H1 (cell line): ENCODE measurements at regions not wholly inside any gene's neighbourhood (a gene's known extent, or its start where the extent isn't known, plus 50 kb on each side); places are given as distances from the start of the nearest gene placed in this dataset.

Experiments
- CTCF ChIA-PET: fragments of 300-600 bp; sonication (Branson Sonifier 250); formaldehyde crosslinking; loops from one replicate; lab custom pipeline; 2021; ENCODE audit not compliant: partially characterized antibody; lab: Charles Lee
- POLR2A ChIA-PET: fragments of 300-600 bp; sonication (Branson Sonifier 250); formaldehyde crosslinking; loops from one replicate; lab custom pipeline; 2021; ENCODE audit warnings: inconsistent platforms; ENCODE audit not compliant: partially characterized antibody; lab: Charles Lee
- DNase-seq, 2 experiments: peaks; one replicate each; pipeline versions ENCODE4 v3.0.0 to v3.0.0-alpha.2; 2010 to 2022; ENCODE audit warnings: low spot score in 2 of 2, low read depth in 1 of 2, mixed read lengths in 1 of 2
- FAIRE-seq: peaks from 2 replicates; lab custom pipeline; 2011; peaks lifted over from hg19 to GRCh38; lab: Jason Lieb, UNC
- H2AFZ ChIP-seq: 2 replicates; pipeline ENCODE4 v1.8.1; 2012; ENCODE audit warnings: low read length, inconsistent platforms
- H2AK5ac ChIP-seq: 2 replicates; pipeline ENCODE4 v1.6.1; 2013; ENCODE audit warnings: low read depth, low read length
- H2BK120ac ChIP-seq: replicated peaks from 2 replicates; pipeline ENCODE3; 2013; ENCODE audit warnings: low read depth, low read length, inconsistent platforms
- H2BK12ac ChIP-seq: 2 replicates; pipeline ENCODE4 v1.6.1; 2013; ENCODE audit warnings: low read depth, low read length
- H2BK15ac ChIP-seq: 2 replicates; pipeline ENCODE4 v1.6.1; 2013; ENCODE audit warnings: low read length
- H2BK20ac ChIP-seq: 2 replicates; pipeline ENCODE4 v1.6.1; 2013; ENCODE audit warnings: low read length
- H2BK5ac ChIP-seq: 2 replicates; pipeline ENCODE4 v1.6.1; 2013; ENCODE audit warnings: low read depth, low read length
- H3K14ac ChIP-seq: 2 replicates; pipeline ENCODE4 v1.6.1; 2013; ENCODE audit warnings: inconsistent platforms; ENCODE audit not compliant: insufficient read length
- H3K18ac ChIP-seq: 2 replicates; pipeline ENCODE4 v1.6.1; 2013; ENCODE audit warnings: low read length; ENCODE audit errors: extremely low read depth
- H3K23ac ChIP-seq: 2 replicates; pipeline ENCODE4 v1.6.1; 2013; ENCODE audit warnings: inconsistent platforms; ENCODE audit not compliant: insufficient read length
- H3K23me2 ChIP-seq: 2 replicates; pipeline ENCODE4 v1.6.1; 2013; ENCODE audit warnings: low read depth, low read length
- H3K27ac ChIP-seq: 2 replicates; pipeline ENCODE4 v1.6.1; 2011; ENCODE audit warnings: low read depth, low read length, inconsistent platforms
- H3K27me3 ChIP-seq, 4 experiments: replicated peaks in 1 of 4; 1 replicate in 1 of 4; 2 replicates in 3 of 4; pipeline versions ENCODE4 v1.6.1 to v1.8.1; 2011 to 2013; ENCODE audit warnings: low read length in 3 of 4, mild to moderate bottlenecking in 3 of 4, inconsistent platforms in 2 of 4, mixed read lengths in 2 of 4, moderate library complexity in 1 of 4; ENCODE audit not compliant: control insufficient read depth in 3 of 4, insufficient read depth in 3 of 4; ENCODE audit errors: extremely low read depth in 1 of 4
- H3K36me3 ChIP-seq, 4 experiments: 2 replicates each; pipeline versions ENCODE4 v1.6.1 to v1.8.1; 2011 to 2013; ENCODE audit warnings: mild to moderate bottlenecking in 4 of 4, low read length in 3 of 4, moderate library complexity in 2 of 4, control low read depth in 1 of 4, inconsistent platforms in 1 of 4; ENCODE audit not compliant: insufficient read depth in 4 of 4, control insufficient read depth in 2 of 4
- H3K4ac ChIP-seq: replicated peaks from 2 replicates; pipeline ENCODE3; 2013; ENCODE audit warnings: low read length, low read depth, mixed read lengths, inconsistent platforms; ENCODE audit not compliant: insufficient read length
- H3K4me1 ChIP-seq, 4 experiments: replicated peaks in 1 of 4; 1 replicate in 1 of 4; 2 replicates in 3 of 4; pipeline versions ENCODE4 v1.6.1 to v1.8.1; 2011 to 2013; ENCODE audit warnings: low read length in 3 of 4, inconsistent platforms in 2 of 4, mixed read lengths in 1 of 4; ENCODE audit not compliant: insufficient read depth in 4 of 4, control insufficient read depth in 3 of 4
- H3K4me2 ChIP-seq, 2 experiments: 2 replicates each; pipeline versions ENCODE4 v1.6.1 to v1.8.1; 2011 to 2013; ENCODE audit warnings: low read depth in 2 of 2, low read length in 2 of 2, control low read depth in 1 of 2, inconsistent platforms in 1 of 2, mild to moderate bottlenecking in 1 of 2; ENCODE audit not compliant: insufficient read depth in 1 of 2
- H3K4me3 ChIP-seq, 4 experiments: fragments of 200-600, 300-600 bp in 1 of 4; sonication (generic), shearing (Covaris generic), sonication (Bioruptor Twin) in 1 of 4; 2 replicates each; pipeline versions ENCODE4 v1.5.1 to v1.8.1; 2011 to 2016; ENCODE audit warnings: low read length in 4 of 4, low read depth in 3 of 4, control low read depth in 2 of 4, inconsistent platforms in 2 of 4, mild to moderate bottlenecking in 2 of 4, mixed read lengths in 1 of 4, moderate library complexity in 1 of 4; ENCODE audit not compliant: insufficient read depth in 2 of 4; ENCODE audit errors: extremely low read depth in 1 of 4
- H3K56ac ChIP-seq: replicated peaks from 2 replicates; pipeline ENCODE3; 2013; ENCODE audit warnings: low read depth, mild to moderate bottlenecking, mixed read lengths, low read length, inconsistent platforms; ENCODE audit not compliant: insufficient read length
- H3K79me1 ChIP-seq: 2 replicates; pipeline ENCODE4 v1.6.1; 2013; ENCODE audit warnings: low read depth, low read length, control low read depth
- H3K79me2 ChIP-seq, 2 experiments: 2 replicates each; pipeline versions ENCODE4 v1.6.1 to v1.8.1; 2012 to 2013; ENCODE audit warnings: low read length in 2 of 2, mild to moderate bottlenecking in 2 of 2, inconsistent platforms in 1 of 2; ENCODE audit not compliant: insufficient read depth in 2 of 2, control insufficient read depth in 1 of 2
- H3K9ac ChIP-seq, 4 experiments: replicated peaks in 1 of 4; 1 replicate in 1 of 4; 2 replicates in 3 of 4; pipeline versions ENCODE4 v1.6.1 to v1.8.1; 2011 to 2013; ENCODE audit warnings: low read depth in 3 of 4, low read length in 3 of 4, control low read depth in 2 of 4, mild to moderate bottlenecking in 2 of 4, moderate library complexity in 2 of 4, inconsistent platforms in 1 of 4; ENCODE audit errors: extremely low read depth in 1 of 4
- H3K9me3 ChIP-seq, 2 experiments: 2 replicates each; pipeline versions ENCODE4 v1.6.1 to v1.8.1; 2012 to 2013; ENCODE audit warnings: mild to moderate bottlenecking in 2 of 2, moderate library complexity in 2 of 2, control low read depth in 1 of 2, inconsistent platforms in 1 of 2, low read depth in 1 of 2, low read length in 1 of 2, mixed read lengths in 1 of 2; ENCODE audit not compliant: insufficient read depth in 2 of 2
- H4K20me1 ChIP-seq, 2 experiments: replicated peaks in 1 of 2; 2 replicates each; pipeline versions ENCODE3 to v1.8.1; 2011 to 2013; ENCODE audit warnings: inconsistent platforms in 2 of 2, low read length in 2 of 2, mild to moderate bottlenecking in 1 of 2; ENCODE audit not compliant: insufficient read depth in 2 of 2, control insufficient read depth in 1 of 2
- H4K5ac ChIP-seq: 2 replicates; pipeline ENCODE4 v1.6.1; 2013; ENCODE audit warnings: low read length, low read depth, mixed read lengths, inconsistent platforms; ENCODE audit not compliant: insufficient read length
- H4K8ac ChIP-seq: 2 replicates; pipeline ENCODE4 v1.8.0; 2013; ENCODE audit warnings: mild to moderate bottlenecking, moderate library complexity, low read length, inconsistent platforms; ENCODE audit not compliant: insufficient read depth; ENCODE audit errors: extremely low read depth
- H4K91ac ChIP-seq: replicated peaks from 2 replicates; pipeline ENCODE3; 2013; ENCODE audit warnings: low read length, mixed read lengths, inconsistent platforms; ENCODE audit not compliant: insufficient read length
- E2F6 ChIP-seq: IDR thresholded peaks from 2 replicates; pipeline ENCODE4 v1.6.1; 2012; ENCODE audit warnings: inconsistent platforms
- WGBS, 2 experiments: shearing (Covaris generic) in 1 of 2; methylation state at CpG; one replicate each; pipeline versions ENCODE4 v1.1.6 to v1.1.7; 2013 to 2015; ENCODE audit warnings: low lambda C conversion rate in 2 of 2, mixed read lengths in 2 of 2, inconsistent platforms in 1 of 2, low coverage in 1 of 2, missing lambda C conversion rate in 1 of 2; ENCODE audit not compliant: insufficient replicate concordance in 2 of 2, insufficient coverage in 1 of 2, insufficient read length in 1 of 2; ENCODE audit errors: extremely low coverage in 1 of 2, missing lambda C conversion rate in 1 of 2; 5-methylcytosine and 5-hydroxymethylcytosine counted together

- H2BK12ac ChIP-seq = no peak overlapping the region
- H3K79me1 ChIP-seq = no peaks in the 10 kb centered on the region
- no peak overlapping the region for H3K9ac ChIP-seq
- no peak overlapping the region for H2BK20ac ChIP-seq
- no peak overlapping the region for H3K14ac ChIP-seq
- CTCF ChIA-PET = interaction anchor here (1.2 to 12.1 kb wide), 2 partner anchors 14 to 17 kb away, joined by 5 to 91 read pairs; no protein-coding TSS in a partner anchor
- no peaks in the 10 kb centered on the region for H4K20me1 ChIP-seq
- no peaks in the 10 kb centered on the region for H3K36me3 ChIP-seq
- H3K9me3 ChIP-seq = no peaks in the 10 kb centered on the region
- no peak overlapping the region for H2BK15ac ChIP-seq
- no peak overlapping the region for H4K8ac ChIP-seq
- no peak overlapping the region for H3K23ac ChIP-seq
- no peaks in the 10 kb centered on the region for H3K79me2 ChIP-seq
- no peaks in the 10 kb centered on the region; the same call in 1 of the 2 replicates for H3K23me2 ChIP-seq
- no peak overlapping the region for H3K4me2 ChIP-seq
- H2BK120ac ChIP-seq = no peak overlapping the region
- H2AK5ac ChIP-seq = no peak overlapping the region
- H3K18ac ChIP-seq = no peak overlapping the region
- WGBS, 2 experiments = 85% methylated on average over 4 of the region's 4 CpGs; no CpG with 5 or more reads in 1 of the 2 experiments
- H3K4ac ChIP-seq = no peak overlapping the region
- H3K4me1 ChIP-seq = peaks cover 0 to 4% (median under 1%) of the 10 kb centered on the region in 4 experiments; a peak in 2 of 7 replicates
- 0 out of 7 replicates have a peak, but pooled peaks cover 0 to 4% (median 0%) of the 10 kb centered on the region in 4 experiments for H3K27me3 ChIP-seq
- H4K91ac ChIP-seq = no peak overlapping the region
- POLR2A ChIA-PET = no interaction called here
- H3K27ac ChIP-seq = no peak overlapping the region
- TF ChIP-seq E2F6 = no peak
- H3K4me3 ChIP-seq = no peak overlapping the region
- H4K5ac ChIP-seq = no peak overlapping the region
- H2AFZ ChIP-seq = no peak overlapping the region
- no peak overlapping the region for H2BK5ac ChIP-seq
- no peak for FAIRE-seq
- H3K56ac ChIP-seq = no peak overlapping the region
- DNase-seq = no peak
These were observed 55.4 kb upstream of the JAM3 start for GRCh38 chr11:134013518-134013917.
